Glutamatergic neuron (in vitro differentiated cells): ENCODE measurements at regions not wholly inside any gene's neighbourhood (a gene's known extent, or its start where the extent isn't known, plus 50 kb on each side); places are given as distances from the start of the nearest gene placed in this dataset.
"Not testable (repeated sequence)": the region's sequence is repeated elsewhere in the genome, so short reads cannot be mapped to it uniquely, and the experiment has no call there.

Experiments
- DNase-seq: peaks from one replicate; pipeline ENCODE4 v3.0.0; 2022
- H3K27ac Mint-ChIP-seq: one replicate; pipeline ENCODE4 v1.8.0; 2020; ENCODE audit warnings: mild to moderate bottlenecking, mixed read lengths, inconsistent platforms; ENCODE audit not compliant: unreplicated experiment
- H3K27me3 Mint-ChIP-seq: one replicate; pipeline ENCODE4 v1.8.0; 2020; ENCODE audit warnings: mild to moderate bottlenecking, moderate library complexity, mixed read lengths, inconsistent platforms; ENCODE audit not compliant: unreplicated experiment
- H3K36me3 Mint-ChIP-seq: one replicate; pipeline ENCODE4 v1.8.0; 2020; ENCODE audit warnings: mild to moderate bottlenecking, mixed read lengths, inconsistent platforms; ENCODE audit not compliant: unreplicated experiment
- H3K4me1 Mint-ChIP-seq: one replicate; pipeline ENCODE4 v1.8.0; 2020; ENCODE audit warnings: mild to moderate bottlenecking, low read depth, mixed read lengths, inconsistent platforms; ENCODE audit not compliant: unreplicated experiment
- H3K4me3 Mint-ChIP-seq: one replicate; pipeline ENCODE4 v1.8.0; 2020; ENCODE audit warnings: mild to moderate bottlenecking, mixed read lengths, inconsistent platforms; ENCODE audit not compliant: unreplicated experiment
- H3K9me3 Mint-ChIP-seq: one replicate; pipeline ENCODE4 v1.8.0; 2020; ENCODE audit warnings: mild to moderate bottlenecking, moderate library complexity, mixed read lengths, inconsistent platforms; ENCODE audit not compliant: unreplicated experiment
- CTCF ChIP-seq: fragments of 200-600 bp; sonication (generic); IDR thresholded peaks from one replicate; pipeline ENCODE4 v1.5.0; 2021; ENCODE audit not compliant: partially characterized antibody, unreplicated experiment

GRCh38 chrX:46234775-46235174, 310.4 kb downstream of the ZNF674 start:
- no peaks in the 10 kb centered on the region for H3K9me3 Mint-ChIP-seq
- H3K4me3 Mint-ChIP-seq: no peak overlapping the region
- DNase-seq: no peak
- TF ChIP-seq CTCF: no peak
- H3K27me3 Mint-ChIP-seq: peaks cover 1% of the 10 kb centered on the region
- no peaks in the 10 kb centered on the region for H3K36me3 Mint-ChIP-seq
- no peaks in the 10 kb centered on the region for H3K4me1 Mint-ChIP-seq
- H3K27ac Mint-ChIP-seq: no peak overlapping the region

- Mint-ChIP-seq H3K27ac (no peak overlapping the region), H3K4me3 (no peak overlapping the region), H3K9me3 (no peaks in the 10 kb centered on the region), H3K27me3 (no peaks in the 10 kb centered on the region), H3K36me3 (no peaks in the 10 kb centered on the region), H3K4me1 (no peaks in the 10 kb centered on the region)
- no peak for DNase-seq
- TF ChIP-seq CTCF: no peak
These were observed 316.8 kb downstream of the ZNF674 start for GRCh38 chrX:46228389-46228788.

GRCh38 chrX:46226422-46226821, 318.8 kb downstream of the ZNF674 start:
- Mint-ChIP-seq H3K27me3 (no peaks in the 10 kb centered on the region), H3K4me1 (no peaks in the 10 kb centered on the region), H3K27ac (no peak overlapping the region), H3K4me3 (no peak overlapping the region), H3K36me3 (no peaks in the 10 kb centered on the region), H3K9me3 (no peaks in the 10 kb centered on the region)
- DNase-seq: no peak
- TF ChIP-seq CTCF: no peak

GRCh38 chrX:46223499-46223898, 321.7 kb downstream of the ZNF674 start:
- H3K27ac Mint-ChIP-seq, H3K9me3 Mint-ChIP-seq: not testable (repeated sequence)

GRCh38 chrX:46220822-46221221, 324.4 kb downstream of the ZNF674 start:
- no peak for DNase-seq
- H3K4me3 Mint-ChIP-seq: no peak overlapping the region
- no peaks in the 10 kb centered on the region for H3K27me3 Mint-ChIP-seq
- H3K4me1 Mint-ChIP-seq: no peaks in the 10 kb centered on the region
- no peaks in the 10 kb centered on the region for H3K36me3 Mint-ChIP-seq
- no peak overlapping the region for H3K27ac Mint-ChIP-seq
- H3K9me3 Mint-ChIP-seq: no peaks in the 10 kb centered on the region
- TF ChIP-seq CTCF: no peak

More at GRCh38 chrX:46223499-46223898, 321.7 kb downstream of the ZNF674 start:
- not testable (repeated sequence) for H3K4me1 Mint-ChIP-seq, H3K27me3 Mint-ChIP-seq, DNase-seq, H3K4me3 Mint-ChIP-seq, H3K36me3 Mint-ChIP-seq

GRCh38 chrX:46218373-46218772, 326.8 kb downstream of the ZNF674 start:
- no peaks in the 10 kb centered on the region for H3K4me1 Mint-ChIP-seq
- no peaks in the 10 kb centered on the region for H3K36me3 Mint-ChIP-seq
- no peak overlapping the region for H3K4me3 Mint-ChIP-seq
- TF ChIP-seq CTCF: no peak
- no peak overlapping the region for H3K27ac Mint-ChIP-seq
- H3K27me3 Mint-ChIP-seq: peaks cover 2% of the 10 kb centered on the region
- no peak for DNase-seq
- no peaks in the 10 kb centered on the region for H3K9me3 Mint-ChIP-seq
